Activated CD4-positive, CD25-positive, alpha-beta regulatory T cell treated with anti-CD3 and anti-CD28 coated beads, Interleukin-2, amount 50 U/mL, for 72 hours (primary cell): ENCODE measurements at regions not wholly inside any gene's neighbourhood (a gene's known extent, or its start where the extent isn't known, plus 50 kb on each side); places are given as distances from the start of the nearest gene placed in this dataset.
"Not testable (repeated sequence)": the region's sequence is repeated elsewhere in the genome, so short reads cannot be mapped to it uniquely, and the experiment has no call there.

Experiments
- DNase-seq: peaks from one replicate; pipeline ENCODE4 v3.0.0; 2021

DNA sequence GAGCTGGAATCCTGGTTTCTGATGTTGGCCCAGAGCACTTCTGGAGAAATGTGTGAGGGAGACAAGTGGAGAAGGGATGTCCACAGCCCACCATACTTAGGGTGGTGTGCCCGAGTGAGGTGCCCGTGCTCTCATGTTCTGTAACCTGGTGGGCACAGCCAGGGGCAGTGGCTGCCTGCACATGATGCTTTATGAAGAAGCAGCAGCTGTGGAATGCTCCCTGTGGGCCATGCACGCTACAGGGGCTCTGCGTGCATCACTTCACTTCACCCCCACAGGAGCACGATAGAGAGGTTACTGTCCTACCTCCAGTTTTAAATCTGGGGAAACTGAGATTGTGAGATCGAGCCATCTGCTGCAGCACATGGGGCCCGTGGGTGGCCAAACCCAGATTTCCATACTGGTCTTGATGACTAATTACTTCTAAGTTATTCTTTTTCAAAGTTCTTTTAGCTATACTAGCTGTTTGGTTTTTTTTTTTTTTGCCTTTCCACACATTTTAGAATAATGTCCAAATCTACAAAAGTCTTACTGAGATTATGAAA lies 441.6 kb downstream of the GADD45G start:
- no peak for DNase-seq

DNA sequence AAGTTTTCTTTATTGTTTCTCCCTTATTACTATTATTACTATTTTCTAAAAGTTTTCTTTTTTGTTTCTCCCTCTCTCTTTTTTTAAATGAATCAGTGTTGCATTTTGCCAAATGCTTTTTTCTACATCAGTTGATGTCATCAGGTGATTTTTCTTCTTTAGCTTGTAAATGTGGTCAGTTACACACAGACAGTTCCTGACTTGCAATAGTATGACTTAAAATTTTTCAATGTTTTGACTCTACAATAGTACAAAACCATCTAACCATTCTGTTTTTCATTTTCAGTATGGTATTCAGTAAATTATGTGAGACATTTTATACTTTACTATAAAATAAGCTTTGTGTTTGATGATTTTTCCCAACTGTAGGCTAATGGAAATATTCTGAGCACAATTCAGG lies 443.0 kb downstream of the GADD45G start:
- DNase-seq = no peak

DNA sequence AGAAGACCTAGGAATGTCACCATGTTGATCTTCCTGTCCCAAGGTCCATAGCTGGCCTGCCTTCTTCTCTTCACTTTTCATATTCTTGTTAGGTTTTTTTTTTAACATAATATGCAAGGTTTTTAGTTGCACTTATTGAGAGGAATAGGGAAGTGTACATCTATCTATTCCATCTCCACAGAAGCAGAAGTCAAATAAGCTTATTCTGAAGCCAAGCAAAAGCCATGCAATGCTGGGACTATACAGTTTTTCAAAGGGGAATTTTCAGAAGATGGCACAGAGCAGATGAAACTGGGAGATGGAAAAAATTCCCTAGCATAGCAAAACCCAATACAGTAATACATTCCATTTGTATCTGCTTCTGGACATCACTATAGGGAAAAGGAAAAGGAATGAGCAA lies 447.6 kb downstream of the GADD45G start:
- DNase-seq = no peak

DNA sequence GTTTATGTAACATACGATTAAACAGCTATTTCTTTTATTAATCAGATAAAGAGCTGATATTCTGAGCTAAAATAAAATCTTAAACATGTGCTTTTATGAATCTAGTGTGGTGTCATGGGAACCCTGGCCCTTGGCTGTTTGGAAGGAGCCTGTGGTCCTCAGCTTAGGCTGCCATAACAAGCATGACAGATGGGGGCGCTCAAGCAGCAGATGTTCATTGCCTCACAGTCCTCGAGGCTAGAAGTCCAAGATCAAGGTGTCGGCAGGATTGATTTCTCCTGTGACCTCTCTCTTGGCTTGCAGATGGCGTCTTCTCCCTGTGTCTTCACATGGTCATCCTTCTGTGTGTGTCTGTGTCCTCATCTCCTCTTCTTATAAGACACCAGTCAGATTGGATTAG lies 448.2 kb downstream of the GADD45G start:
- no peak for DNase-seq

DNA sequence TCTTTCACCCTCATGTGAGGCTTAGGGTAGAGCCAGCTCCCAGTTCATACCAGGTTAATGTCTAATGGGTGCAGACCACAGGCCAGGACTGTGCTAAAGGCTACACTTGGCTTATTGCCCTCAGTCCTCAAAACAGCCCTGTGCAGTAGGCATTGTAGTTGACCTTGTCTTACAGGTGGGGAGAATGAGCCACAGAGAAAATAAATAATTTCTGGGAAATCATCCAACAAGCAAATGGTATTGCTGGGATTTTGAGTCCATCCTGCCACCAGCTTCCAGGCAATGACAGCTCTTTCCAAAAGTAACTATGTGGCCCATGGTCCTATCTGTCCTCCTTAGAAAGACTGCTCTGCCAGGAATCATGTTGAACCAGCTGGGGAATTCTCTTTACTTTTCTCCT lies 450.0 kb downstream of the GADD45G start:
- no peak for DNase-seq

DNA sequence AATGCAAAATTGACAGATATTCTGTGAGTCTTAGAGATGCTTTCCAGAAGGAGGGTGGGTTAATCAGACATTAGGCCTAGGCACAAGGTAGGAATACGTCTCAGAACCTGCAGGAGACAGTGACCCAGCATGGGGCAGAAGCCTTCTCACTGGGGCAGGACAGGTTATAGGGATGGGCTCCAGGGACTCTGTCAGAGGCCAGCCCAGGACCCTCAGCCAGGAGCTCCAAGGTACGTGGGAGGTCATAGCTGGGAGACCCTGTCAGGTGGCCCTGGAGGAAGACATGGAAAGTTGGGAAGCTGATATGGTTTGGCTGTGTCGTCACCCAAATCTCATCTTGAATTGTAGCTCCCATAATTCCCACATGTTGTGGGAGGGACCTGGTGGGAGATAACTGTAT lies 450.4 kb downstream of the GADD45G start:
- no peak for DNase-seq

DNA sequence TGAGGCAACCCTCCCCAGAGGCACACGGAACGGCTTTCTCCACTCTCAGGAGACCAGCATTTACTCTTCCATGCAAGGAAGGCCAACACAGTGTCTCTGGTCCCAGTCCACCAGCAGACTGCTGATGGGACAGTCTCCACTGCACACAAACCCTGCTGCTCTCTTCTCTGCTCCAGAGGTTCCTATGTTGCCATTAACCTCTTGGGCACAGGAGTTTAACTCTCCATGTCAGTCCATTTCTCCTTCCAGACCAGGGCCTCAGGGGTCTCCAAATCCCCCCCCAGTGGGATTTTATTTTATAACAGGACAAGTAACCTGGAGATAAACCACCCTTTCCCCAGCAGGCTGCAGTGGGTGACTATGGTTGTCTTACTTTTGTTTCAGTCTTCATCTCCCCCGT lies 452.5 kb downstream of the GADD45G start:
- DNase-seq = no peak

DNA sequence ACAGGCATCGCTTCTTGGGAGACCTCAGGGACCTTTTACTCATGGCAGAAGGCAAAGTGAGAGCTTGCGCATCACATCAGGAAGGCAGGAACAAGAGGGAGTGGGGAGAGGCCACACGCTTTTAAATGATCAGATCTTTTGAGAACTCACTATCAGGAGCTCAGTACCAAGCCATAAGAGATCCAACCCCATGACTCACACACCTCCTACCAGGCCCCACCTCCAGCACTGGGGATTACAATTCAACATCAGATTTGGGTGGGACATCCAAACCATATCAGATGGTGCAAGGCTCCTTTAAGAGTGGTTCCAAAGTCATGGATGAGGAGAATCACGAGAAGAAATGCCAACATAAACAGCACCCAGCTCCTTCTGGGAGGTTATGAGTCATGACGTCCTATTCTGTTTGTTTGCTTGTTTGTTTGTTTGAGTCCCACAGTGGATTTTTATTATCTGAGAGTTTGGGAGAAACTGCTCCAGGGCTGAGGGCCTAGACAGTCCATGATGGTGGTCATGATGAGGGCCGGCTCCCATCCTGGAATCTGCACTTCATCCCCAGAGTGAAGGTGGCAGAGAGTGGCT lies 453.5 kb downstream of the GADD45G start:
- DNase-seq = no peak

DNA sequence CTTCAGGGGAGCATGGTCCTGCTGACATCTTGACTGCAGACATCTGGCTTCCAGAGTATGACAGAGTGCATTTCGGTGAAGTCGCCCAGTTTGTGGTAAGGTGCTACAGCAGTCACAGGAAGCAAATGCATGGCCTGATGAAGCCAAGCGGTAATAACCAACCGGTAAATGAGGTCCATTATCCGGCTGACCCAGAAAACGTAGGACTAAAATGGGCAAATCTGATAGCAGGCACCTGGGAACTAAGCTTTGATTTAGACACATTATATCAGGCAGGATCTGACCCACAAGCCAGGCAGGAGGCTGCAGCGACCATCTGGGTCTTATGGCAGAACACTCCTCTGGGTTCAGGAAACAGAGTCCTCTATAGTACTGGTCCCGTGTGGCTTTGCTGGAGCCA lies 454.6 kb downstream of the GADD45G start:
- DNase-seq = no peak

DNA sequence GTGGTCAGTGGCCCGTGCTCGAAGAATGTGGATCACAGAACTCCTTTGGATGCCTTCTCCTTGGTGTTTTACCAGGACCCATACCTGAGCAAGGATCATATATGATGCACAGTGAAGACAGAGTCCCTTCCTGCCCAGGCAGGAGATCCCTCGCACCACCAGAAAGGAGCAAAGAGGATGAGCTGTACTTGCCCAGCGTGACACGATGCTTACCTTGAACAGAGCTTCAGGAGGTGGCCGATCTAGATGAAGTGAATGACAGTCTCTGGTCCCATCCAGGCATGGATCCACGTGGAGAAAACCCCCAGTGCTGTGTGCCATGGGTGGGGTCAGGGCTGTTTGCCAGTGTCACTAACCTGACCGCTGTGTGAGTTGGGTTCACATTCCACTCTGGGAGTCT lies 455.4 kb downstream of the GADD45G start:
- no peak for DNase-seq

DNA sequence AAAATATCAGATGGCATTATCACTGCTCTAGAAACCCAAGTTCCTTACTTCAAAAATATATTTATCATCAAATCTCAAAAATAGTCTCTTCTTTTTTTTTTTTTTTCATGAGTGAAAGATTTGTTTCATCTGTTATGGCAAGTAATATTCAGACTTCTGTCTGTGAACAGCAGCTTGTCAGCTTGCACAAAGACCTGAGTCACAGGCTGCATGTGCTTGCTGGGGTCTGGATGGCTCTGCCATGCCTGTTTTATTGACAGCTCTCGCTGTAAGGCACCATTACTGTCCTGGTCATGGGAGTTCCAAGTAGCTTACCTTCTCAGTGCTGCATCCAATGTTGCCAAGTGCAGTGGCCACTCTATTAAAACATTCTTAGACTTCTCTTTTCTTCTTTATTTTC lies 456.4 kb downstream of the GADD45G start:
- DNase-seq = no peak

DNA sequence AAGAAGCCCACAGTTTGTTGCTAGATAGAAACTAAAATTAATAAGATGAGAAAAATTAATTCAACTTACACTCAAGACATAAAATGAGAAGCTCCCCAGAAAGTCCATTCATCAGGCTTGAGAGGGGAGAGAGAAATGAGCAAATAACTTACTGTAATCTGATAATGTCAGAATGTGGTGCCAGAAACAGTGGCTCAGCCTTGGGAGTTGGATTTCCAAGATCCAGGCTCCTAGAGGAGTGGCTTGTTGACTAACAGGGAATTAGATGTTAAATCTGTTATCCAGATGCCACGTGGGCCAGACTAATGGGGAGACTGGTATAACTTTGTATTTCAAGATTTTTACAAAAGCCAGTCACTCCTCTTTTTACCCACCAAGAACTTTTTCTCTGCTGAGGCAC lies 458.2 kb downstream of the GADD45G start:
- DNase-seq = no peak

DNA sequence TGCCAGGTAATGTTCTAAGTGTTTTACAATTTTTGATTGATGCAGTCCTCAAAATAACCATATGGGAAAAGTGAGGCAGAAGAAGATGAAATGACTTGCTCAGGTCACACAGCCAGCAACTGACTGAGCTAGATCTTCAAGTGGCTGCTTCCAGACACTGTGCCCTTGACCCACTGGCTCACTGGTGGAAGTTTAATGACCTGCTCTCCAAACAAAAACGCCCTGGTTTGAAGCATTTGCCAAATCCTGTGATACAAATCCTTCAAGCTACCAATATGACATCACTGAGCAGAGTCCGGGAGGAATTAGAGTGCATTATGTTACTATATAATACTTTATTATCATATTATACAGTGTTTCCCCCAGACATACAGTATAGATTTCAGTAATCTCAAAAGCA lies 459.4 kb downstream of the GADD45G start:
- no peak for DNase-seq

DNA sequence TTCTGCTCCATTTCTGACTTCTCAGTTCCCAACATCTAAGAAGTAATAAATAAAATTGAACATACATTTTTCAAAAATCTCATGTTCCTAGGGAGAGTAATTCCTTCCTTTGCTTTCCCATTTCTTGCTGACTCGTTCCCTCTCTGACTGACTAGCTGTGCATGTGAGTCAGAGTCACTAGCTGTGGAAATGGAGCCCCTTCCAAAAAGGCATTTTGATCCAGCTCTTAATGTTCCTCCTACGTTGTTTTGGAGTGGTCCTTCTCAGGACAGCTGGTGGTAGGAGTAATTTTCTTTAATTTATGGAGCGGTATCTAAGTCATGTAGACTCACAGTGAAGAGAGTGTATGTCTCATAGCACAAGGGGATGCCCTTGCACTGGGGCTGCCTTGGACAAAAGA lies 460.2 kb downstream of the GADD45G start:
- no peak for DNase-seq

DNA sequence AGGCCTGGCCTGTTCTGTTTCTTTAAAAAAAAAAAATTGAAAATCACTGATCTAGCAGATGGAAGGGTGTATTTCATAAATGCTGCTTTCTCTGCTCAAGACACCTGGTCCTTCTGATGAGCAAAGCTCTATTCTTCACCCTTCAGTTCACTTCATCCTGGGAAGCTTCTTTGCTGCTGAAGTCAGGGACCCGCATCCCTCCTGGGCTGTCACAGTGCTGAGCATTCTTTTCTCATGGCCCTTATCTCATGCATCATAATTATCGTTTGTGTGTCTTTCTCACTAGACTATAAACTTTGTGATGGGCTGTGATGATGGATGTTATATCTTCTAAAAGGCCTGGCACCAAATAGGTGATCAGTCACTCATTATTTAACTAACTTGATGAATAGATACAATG lies 461.0 kb downstream of the GADD45G start:
- no peak for DNase-seq

DNA sequence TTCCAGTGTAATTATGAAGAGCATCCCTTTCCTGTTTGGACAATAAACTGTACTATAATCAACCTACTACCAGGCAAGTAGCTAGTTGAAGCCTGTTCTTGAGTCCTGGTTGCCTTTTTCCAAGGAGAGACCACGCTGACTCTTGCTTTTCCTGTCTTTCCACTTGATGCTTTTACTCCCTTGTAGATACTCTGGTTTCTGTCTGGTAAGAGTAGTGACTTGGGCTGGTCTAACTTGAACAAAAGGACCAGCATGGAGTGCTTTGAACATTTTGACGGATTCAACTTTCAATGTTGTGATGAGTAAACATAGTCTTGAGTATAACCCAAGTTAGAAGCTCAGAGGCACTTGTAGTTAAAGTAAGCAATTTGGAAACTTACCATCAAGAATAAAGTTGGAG lies 464.3 kb downstream of the GADD45G start:
- no peak for DNase-seq

DNA sequence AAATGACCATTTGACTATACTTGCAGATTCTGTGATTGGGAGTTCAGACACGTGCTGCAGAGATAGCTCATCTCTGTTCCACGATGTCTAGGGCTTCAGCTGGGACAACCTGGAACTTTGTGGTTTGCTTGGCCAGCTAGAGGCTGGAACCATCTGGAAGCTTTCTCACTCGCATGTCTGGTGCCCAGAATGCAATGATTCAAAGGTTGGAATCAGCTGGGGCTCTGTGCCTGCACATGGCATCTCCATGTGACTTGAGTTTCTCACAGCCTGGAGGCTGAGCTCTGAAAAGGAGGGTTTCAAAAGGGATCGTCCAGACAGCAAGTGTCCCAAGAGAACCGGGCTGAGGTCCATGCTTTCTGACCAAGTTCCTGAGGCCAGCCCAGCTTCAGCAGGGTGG lies 465.2 kb downstream of the GADD45G start:
- DNase-seq = no peak

DNA sequence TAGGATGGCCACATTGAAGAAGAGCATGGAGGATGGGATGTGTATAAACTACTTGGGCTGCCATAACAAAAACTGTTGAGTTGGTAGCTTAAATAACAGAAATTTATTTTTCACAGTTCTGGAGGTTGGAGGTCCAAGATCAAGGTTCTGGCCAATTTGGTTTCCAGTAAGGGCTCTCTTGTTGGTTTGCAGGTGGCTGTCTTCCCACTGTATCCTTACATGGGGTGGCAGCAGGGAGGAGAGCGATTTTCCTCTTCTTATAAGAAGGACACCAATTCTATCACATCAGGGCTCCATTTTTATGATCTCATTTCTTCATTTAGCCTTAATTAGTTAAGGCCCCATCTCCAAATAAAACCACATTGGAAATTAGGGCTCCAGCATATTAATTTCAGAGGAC lies 465.7 kb downstream of the GADD45G start:
- no peak for DNase-seq

DNA sequence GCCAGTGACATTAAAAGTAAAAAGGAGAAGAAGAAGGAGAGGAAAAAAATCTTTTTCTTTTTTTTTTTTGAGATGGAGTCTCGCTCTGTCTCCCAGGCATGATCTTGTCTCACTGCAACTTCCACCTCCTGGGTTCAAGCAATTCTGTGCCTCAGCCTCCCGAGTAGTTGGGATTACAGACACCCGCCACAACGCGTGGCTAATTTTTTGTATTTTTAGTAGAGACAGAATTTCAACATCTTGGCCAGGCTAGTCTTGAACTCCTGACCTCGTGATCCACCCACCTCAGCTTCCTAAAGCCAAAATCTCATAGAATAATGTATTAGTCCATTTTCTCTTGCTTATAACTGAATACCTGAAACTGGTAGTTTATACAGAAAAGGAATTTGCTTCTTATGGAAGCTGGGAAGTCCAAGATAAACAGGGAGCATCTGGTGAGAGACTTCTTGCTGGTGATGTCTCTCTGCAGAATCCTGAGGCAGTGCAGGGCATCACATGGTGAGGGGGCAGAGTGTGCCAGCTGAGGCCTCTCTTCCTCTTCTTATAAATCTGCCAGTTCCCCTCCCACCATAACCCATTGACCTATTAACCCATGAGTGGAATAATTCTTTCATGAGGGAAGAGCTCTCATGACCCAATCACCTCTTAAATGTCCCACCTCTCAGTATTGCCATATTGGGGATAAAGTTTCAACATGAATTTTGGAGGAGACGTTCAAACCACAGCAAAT lies 466.3 kb downstream of the GADD45G start:
- no peak for DNase-seq

DNA sequence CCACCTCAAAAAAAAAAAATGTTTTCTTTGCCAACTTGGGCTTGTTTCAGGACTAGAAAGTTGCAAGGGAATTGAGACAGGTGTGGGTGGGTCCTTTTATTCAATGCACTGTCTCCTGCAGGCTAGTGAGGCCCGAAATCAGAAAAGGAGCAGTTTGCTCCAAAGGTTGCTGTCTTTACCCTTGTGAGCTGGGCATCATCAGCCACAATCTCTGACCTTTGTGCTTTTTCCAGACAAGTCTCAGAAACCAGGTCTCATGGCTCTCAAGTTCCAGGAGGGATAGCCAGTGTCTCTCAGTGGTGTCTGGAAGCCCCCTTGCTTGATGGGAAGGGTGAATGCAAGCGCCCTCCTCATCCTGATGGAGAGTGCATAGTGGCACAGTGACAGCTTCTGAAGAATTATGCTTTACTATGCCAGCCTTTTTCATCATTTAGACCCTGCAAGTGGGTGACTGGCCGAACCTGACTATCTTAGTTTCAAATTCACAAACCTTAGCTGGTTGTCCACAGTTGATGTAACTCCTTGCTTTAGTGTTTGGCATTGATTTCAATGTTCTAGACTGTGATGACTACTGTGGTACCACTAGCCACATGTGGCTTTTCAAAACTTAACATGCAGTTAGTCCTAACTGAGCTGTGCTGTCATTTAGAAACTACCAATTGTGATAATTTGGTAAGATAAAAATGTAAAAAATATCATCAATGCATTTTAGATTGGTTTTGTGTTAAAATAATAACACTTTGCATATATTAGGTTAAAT lies 468.6 kb downstream of the GADD45G start:
- no peak for DNase-seq

DNA sequence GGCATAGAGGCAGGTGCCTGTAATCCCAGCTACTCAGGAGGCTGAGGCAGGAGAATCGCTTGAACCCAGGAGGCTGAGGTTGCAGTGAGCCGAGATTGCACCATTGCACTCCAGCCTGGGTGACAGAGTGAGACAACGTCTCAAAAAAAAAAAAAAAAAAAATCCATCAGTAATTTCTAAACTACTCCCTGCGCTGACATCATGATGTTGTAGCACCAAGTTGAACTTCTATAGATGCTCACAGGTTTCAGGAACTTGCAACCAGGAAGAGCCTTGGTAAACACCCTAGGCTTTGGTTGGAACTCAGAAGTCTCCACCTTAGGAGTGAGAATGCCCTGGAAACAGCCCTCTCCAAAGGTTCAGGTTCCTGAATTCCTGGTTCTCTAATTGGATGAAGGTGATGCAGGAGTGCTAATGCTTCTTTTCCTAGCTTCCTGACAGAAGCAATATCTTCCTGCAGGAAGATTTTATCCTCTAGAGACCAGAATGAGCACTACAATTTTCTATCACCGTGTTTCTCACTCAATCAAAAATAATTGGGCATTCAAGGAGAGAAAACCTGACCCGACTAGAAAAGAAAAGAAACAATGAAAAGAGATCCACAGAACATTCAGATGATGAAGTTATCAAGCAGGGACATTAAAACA lies 469.6 kb downstream of the GADD45G start:
- DNase-seq = no peak

DNA sequence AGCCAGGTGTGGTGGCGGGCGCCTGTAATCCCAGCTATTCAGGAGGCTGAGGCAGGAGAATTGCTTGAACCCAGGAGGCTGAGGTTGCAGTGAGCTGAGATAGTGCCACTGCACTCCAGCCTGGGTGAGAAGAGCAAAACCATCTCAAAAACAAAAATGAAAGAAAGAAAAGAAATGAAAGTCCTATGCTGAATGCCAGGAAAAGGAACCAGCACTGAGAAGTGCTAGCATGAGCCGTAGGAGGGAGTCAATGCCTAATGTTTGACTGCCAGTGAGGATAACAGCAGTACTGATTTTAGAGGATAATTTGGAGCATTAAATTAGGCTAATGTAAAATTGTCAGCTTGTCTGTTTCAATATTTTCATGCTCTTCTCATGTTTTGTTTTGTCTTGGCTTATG lies 472.8 kb downstream of the GADD45G start:
- not testable (repeated sequence) for DNase-seq

DNA sequence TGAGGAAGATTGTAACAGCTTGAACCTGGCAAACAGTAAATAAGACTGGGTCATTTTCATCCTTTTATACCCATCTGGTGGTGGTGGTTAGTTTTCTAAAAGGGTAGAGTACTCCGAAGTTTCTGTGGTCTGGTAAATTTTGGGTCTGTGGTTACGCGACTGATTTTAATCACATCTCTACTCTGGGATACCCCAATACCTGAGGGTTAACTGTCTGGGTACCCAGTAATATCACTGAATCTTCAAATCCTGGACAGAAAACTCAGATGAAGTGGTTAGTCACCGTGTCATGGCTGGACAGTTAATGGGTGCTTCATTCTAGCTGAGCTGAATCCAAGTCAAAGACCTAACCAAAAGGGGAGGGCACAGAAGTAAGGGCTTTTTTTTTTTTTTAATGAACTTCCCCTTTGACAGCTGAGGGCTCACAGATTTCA lies 474.2 kb downstream of the GADD45G start:
- DNase-seq = no peak

DNA sequence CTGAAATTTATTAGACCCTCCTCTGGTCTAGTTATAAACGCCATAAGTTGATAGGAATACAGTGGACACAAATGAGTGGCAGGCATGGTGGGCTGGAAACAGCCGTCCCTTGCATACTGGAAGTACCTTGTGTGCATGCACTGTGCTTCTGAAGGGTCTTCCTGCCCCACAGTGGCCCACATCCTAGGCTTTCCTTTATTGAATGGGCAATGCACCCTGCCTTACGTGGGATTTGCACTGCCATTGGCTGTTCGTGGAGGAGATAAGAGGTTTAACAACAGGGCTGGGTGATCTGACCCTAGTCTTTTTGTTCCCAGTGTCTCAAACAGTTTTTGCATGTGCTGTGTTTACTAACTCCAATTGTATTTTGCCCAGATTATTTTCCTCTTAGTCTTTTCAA lies 480.8 kb downstream of the GADD45G start:
- DNase-seq = no peak
